ENCODE measurements at regions not wholly inside any gene's neighbourhood (a gene's known extent, or its start where the extent isn't known, plus 50 kb on each side); places are given as distances from the start of the nearest gene placed in this dataset.

GRCh38 chr21:27831816-27832569, 865.1 kb upstream of the ADAMTS5 start:
- no peak for TF ChIP-seq CTCF (IDR thresholded peaks at IDR 0.05; ENCODE audit: unreplicated experiment in 3 of 3)
- Mint-ChIP-seq H3K9me3 (peaks cover 6% of the 10 kb centered on the region), H3K4me3 (no peak overlapping the region), H3K27ac (no peak overlapping the region), H3K36me3 (ENCODE audit: low read depth) (no peaks in the 10 kb centered on the region), H3K4me1 (no peaks in the 10 kb centered on the region), H3K27me3 (ENCODE audit: low read depth) (no peaks in the 10 kb centered on the region)

GRCh38 chr21:27831177-27831576, 864.3 kb upstream of the ADAMTS5 start:
- no peak for TF ChIP-seq CTCF (IDR thresholded peaks at IDR 0.05; ENCODE audit: unreplicated experiment in 3 of 3)

GRCh38 chr21:27827972-27828371, 861.1 kb upstream of the ADAMTS5 start:
- H3K36me3 Mint-ChIP-seq (ENCODE audit: low read depth), result no peaks in the 10 kb centered on the region
- H3K4me3 Mint-ChIP-seq, result no peak overlapping the region
- H3K9me3 Mint-ChIP-seq, result no peaks in the 10 kb centered on the region
- H3K27ac Mint-ChIP-seq, result no peak overlapping the region
- TF ChIP-seq CTCF (IDR thresholded peaks at IDR 0.05; ENCODE audit: unreplicated experiment in 3 of 3), result no peak
- no peaks in the 10 kb centered on the region for H3K27me3 Mint-ChIP-seq (ENCODE audit: low read depth)
- no peaks in the 10 kb centered on the region for H3K4me1 Mint-ChIP-seq

More at GRCh38 chr21:27831177-27831576, 864.3 kb upstream of the ADAMTS5 start:
- no peaks in the 10 kb centered on the region for H3K27me3 Mint-ChIP-seq (ENCODE audit: low read depth)
- no peaks in the 10 kb centered on the region for H3K36me3 Mint-ChIP-seq (ENCODE audit: low read depth)
- H3K4me3 Mint-ChIP-seq, result no peak overlapping the region
- no peak overlapping the region for H3K27ac Mint-ChIP-seq
- H3K4me1 Mint-ChIP-seq, result no peaks in the 10 kb centered on the region
- H3K9me3 Mint-ChIP-seq, result peaks cover 6% of the 10 kb centered on the region

GRCh38 chr21:27825035-27825434, 858.1 kb upstream of the ADAMTS5 start:
- no peak overlapping the region for H3K4me3 Mint-ChIP-seq
- H3K27ac Mint-ChIP-seq, result no peak overlapping the region
- H3K27me3 Mint-ChIP-seq (ENCODE audit: low read depth), result no peaks in the 10 kb centered on the region
- no peaks in the 10 kb centered on the region for H3K4me1 Mint-ChIP-seq
- TF ChIP-seq CTCF (IDR thresholded peaks at IDR 0.05; ENCODE audit: unreplicated experiment in 3 of 3), result no peak
- H3K36me3 Mint-ChIP-seq (ENCODE audit: low read depth), result no peaks in the 10 kb centered on the region
- no peaks in the 10 kb centered on the region for H3K9me3 Mint-ChIP-seq

- Mint-ChIP-seq H3K36me3 (ENCODE audit: low read depth) (no peaks in the 10 kb centered on the region), H3K27ac (peak overlapping the region in 2 of 3 experiments; percentile 37), H3K4me3 (no peak overlapping the region), H3K27me3 (ENCODE audit: low read depth) (no peaks in the 10 kb centered on the region), H3K4me1 (peaks cover 11% of the 10 kb centered on the region), H3K9me3 (no peaks in the 10 kb centered on the region)
- TF ChIP-seq CTCF (IDR thresholded peaks at IDR 0.05; ENCODE audit: unreplicated experiment in 3 of 3), result no peak
Observed at GRCh38 chr21:27823652-27824201, 856.8 kb upstream of the ADAMTS5 start.

- Mint-ChIP-seq H3K4me3 (no peak overlapping the region), H3K36me3 (ENCODE audit: low read depth) (no peaks in the 10 kb centered on the region), H3K4me1 (peaks cover 35% of the 10 kb centered on the region), H3K27ac (peak overlapping the region in 2 of 3 experiments; percentile 3 to 12), H3K27me3 (ENCODE audit: low read depth) (no peaks in the 10 kb centered on the region), H3K9me3 (no peaks in the 10 kb centered on the region)
- no peak for TF ChIP-seq CTCF (IDR thresholded peaks at IDR 0.05; ENCODE audit: unreplicated experiment in 3 of 3)
Observed at GRCh38 chr21:27820342-27820741, 853.5 kb upstream of the ADAMTS5 start.

All from nephron (organoid).